H1 (cell line): ENCODE measurements at regions not wholly inside any gene's neighbourhood (a gene's known extent, or its start where the extent isn't known, plus 50 kb on each side); places are given as distances from the start of the nearest gene placed in this dataset.

Experiments used
- CTCF ChIA-PET: fragments of 300-600 bp; sonication (Branson Sonifier 250); formaldehyde crosslinking; loops from one replicate; lab custom pipeline; 2021; ENCODE audit not compliant: partially characterized antibody; lab: Charles Lee
- POLR2A ChIA-PET: fragments of 300-600 bp; sonication (Branson Sonifier 250); formaldehyde crosslinking; loops from one replicate; lab custom pipeline; 2021; ENCODE audit warnings: inconsistent platforms; ENCODE audit not compliant: partially characterized antibody; lab: Charles Lee
- DNase-seq, 2 experiments: peaks; one replicate each; pipeline versions ENCODE4 v3.0.0 to v3.0.0-alpha.2; 2010 to 2022; ENCODE audit warnings: low spot score in 2 of 2, low read depth in 1 of 2, mixed read lengths in 1 of 2
- FAIRE-seq: peaks from 2 replicates; lab custom pipeline; 2011; peaks lifted over from hg19 to GRCh38; lab: Jason Lieb, UNC
- H2AFZ ChIP-seq: 2 replicates; pipeline ENCODE4 v1.8.1; 2012; ENCODE audit warnings: low read length, inconsistent platforms
- H2AK5ac ChIP-seq: 2 replicates; pipeline ENCODE4 v1.6.1; 2013; ENCODE audit warnings: low read depth, low read length
- H2BK120ac ChIP-seq: replicated peaks from 2 replicates; pipeline ENCODE3; 2013; ENCODE audit warnings: low read depth, low read length, inconsistent platforms
- H2BK12ac ChIP-seq: 2 replicates; pipeline ENCODE4 v1.6.1; 2013; ENCODE audit warnings: low read depth, low read length
- H2BK15ac ChIP-seq: 2 replicates; pipeline ENCODE4 v1.6.1; 2013; ENCODE audit warnings: low read length
- H2BK20ac ChIP-seq: 2 replicates; pipeline ENCODE4 v1.6.1; 2013; ENCODE audit warnings: low read length
- H2BK5ac ChIP-seq: 2 replicates; pipeline ENCODE4 v1.6.1; 2013; ENCODE audit warnings: low read depth, low read length
- H3K14ac ChIP-seq: 2 replicates; pipeline ENCODE4 v1.6.1; 2013; ENCODE audit warnings: inconsistent platforms; ENCODE audit not compliant: insufficient read length
- H3K18ac ChIP-seq: 2 replicates; pipeline ENCODE4 v1.6.1; 2013; ENCODE audit warnings: low read length; ENCODE audit errors: extremely low read depth
- H3K23ac ChIP-seq: 2 replicates; pipeline ENCODE4 v1.6.1; 2013; ENCODE audit warnings: inconsistent platforms; ENCODE audit not compliant: insufficient read length
- H3K23me2 ChIP-seq: 2 replicates; pipeline ENCODE4 v1.6.1; 2013; ENCODE audit warnings: low read depth, low read length
- H3K27ac ChIP-seq: 2 replicates; pipeline ENCODE4 v1.6.1; 2011; ENCODE audit warnings: low read depth, low read length, inconsistent platforms
- H3K27me3 ChIP-seq, 4 experiments: replicated peaks in 1 of 4; 1 replicate in 1 of 4; 2 replicates in 3 of 4; pipeline versions ENCODE4 v1.6.1 to v1.8.1; 2011 to 2013; ENCODE audit warnings: low read length in 3 of 4, mild to moderate bottlenecking in 3 of 4, inconsistent platforms in 2 of 4, mixed read lengths in 2 of 4, moderate library complexity in 1 of 4; ENCODE audit not compliant: control insufficient read depth in 3 of 4, insufficient read depth in 3 of 4; ENCODE audit errors: extremely low read depth in 1 of 4
- H3K36me3 ChIP-seq, 4 experiments: 2 replicates each; pipeline versions ENCODE4 v1.6.1 to v1.8.1; 2011 to 2013; ENCODE audit warnings: mild to moderate bottlenecking in 4 of 4, low read length in 3 of 4, moderate library complexity in 2 of 4, control low read depth in 1 of 4, inconsistent platforms in 1 of 4; ENCODE audit not compliant: insufficient read depth in 4 of 4, control insufficient read depth in 2 of 4
- H3K4ac ChIP-seq: replicated peaks from 2 replicates; pipeline ENCODE3; 2013; ENCODE audit warnings: low read length, low read depth, mixed read lengths, inconsistent platforms; ENCODE audit not compliant: insufficient read length
- H3K4me1 ChIP-seq, 4 experiments: replicated peaks in 1 of 4; 1 replicate in 1 of 4; 2 replicates in 3 of 4; pipeline versions ENCODE4 v1.6.1 to v1.8.1; 2011 to 2013; ENCODE audit warnings: low read length in 3 of 4, inconsistent platforms in 2 of 4, mixed read lengths in 1 of 4; ENCODE audit not compliant: insufficient read depth in 4 of 4, control insufficient read depth in 3 of 4
- H3K4me2 ChIP-seq, 2 experiments: 2 replicates each; pipeline versions ENCODE4 v1.6.1 to v1.8.1; 2011 to 2013; ENCODE audit warnings: low read depth in 2 of 2, low read length in 2 of 2, control low read depth in 1 of 2, inconsistent platforms in 1 of 2, mild to moderate bottlenecking in 1 of 2; ENCODE audit not compliant: insufficient read depth in 1 of 2
- H3K4me3 ChIP-seq, 4 experiments: fragments of 200-600, 300-600 bp in 1 of 4; sonication (generic), shearing (Covaris generic), sonication (Bioruptor Twin) in 1 of 4; 2 replicates each; pipeline versions ENCODE4 v1.5.1 to v1.8.1; 2011 to 2016; ENCODE audit warnings: low read length in 4 of 4, low read depth in 3 of 4, control low read depth in 2 of 4, inconsistent platforms in 2 of 4, mild to moderate bottlenecking in 2 of 4, mixed read lengths in 1 of 4, moderate library complexity in 1 of 4; ENCODE audit not compliant: insufficient read depth in 2 of 4; ENCODE audit errors: extremely low read depth in 1 of 4
- H3K56ac ChIP-seq: replicated peaks from 2 replicates; pipeline ENCODE3; 2013; ENCODE audit warnings: low read depth, mild to moderate bottlenecking, mixed read lengths, low read length, inconsistent platforms; ENCODE audit not compliant: insufficient read length
- H3K79me1 ChIP-seq: 2 replicates; pipeline ENCODE4 v1.6.1; 2013; ENCODE audit warnings: low read depth, low read length, control low read depth
- H3K79me2 ChIP-seq, 2 experiments: 2 replicates each; pipeline versions ENCODE4 v1.6.1 to v1.8.1; 2012 to 2013; ENCODE audit warnings: low read length in 2 of 2, mild to moderate bottlenecking in 2 of 2, inconsistent platforms in 1 of 2; ENCODE audit not compliant: insufficient read depth in 2 of 2, control insufficient read depth in 1 of 2
- H3K9ac ChIP-seq, 4 experiments: replicated peaks in 1 of 4; 1 replicate in 1 of 4; 2 replicates in 3 of 4; pipeline versions ENCODE4 v1.6.1 to v1.8.1; 2011 to 2013; ENCODE audit warnings: low read depth in 3 of 4, low read length in 3 of 4, control low read depth in 2 of 4, mild to moderate bottlenecking in 2 of 4, moderate library complexity in 2 of 4, inconsistent platforms in 1 of 4; ENCODE audit errors: extremely low read depth in 1 of 4
- H3K9me3 ChIP-seq, 2 experiments: 2 replicates each; pipeline versions ENCODE4 v1.6.1 to v1.8.1; 2012 to 2013; ENCODE audit warnings: mild to moderate bottlenecking in 2 of 2, moderate library complexity in 2 of 2, control low read depth in 1 of 2, inconsistent platforms in 1 of 2, low read depth in 1 of 2, low read length in 1 of 2, mixed read lengths in 1 of 2; ENCODE audit not compliant: insufficient read depth in 2 of 2
- H4K20me1 ChIP-seq, 2 experiments: replicated peaks in 1 of 2; 2 replicates each; pipeline versions ENCODE3 to v1.8.1; 2011 to 2013; ENCODE audit warnings: inconsistent platforms in 2 of 2, low read length in 2 of 2, mild to moderate bottlenecking in 1 of 2; ENCODE audit not compliant: insufficient read depth in 2 of 2, control insufficient read depth in 1 of 2
- H4K5ac ChIP-seq: 2 replicates; pipeline ENCODE4 v1.6.1; 2013; ENCODE audit warnings: low read length, low read depth, mixed read lengths, inconsistent platforms; ENCODE audit not compliant: insufficient read length
- H4K8ac ChIP-seq: 2 replicates; pipeline ENCODE4 v1.8.0; 2013; ENCODE audit warnings: mild to moderate bottlenecking, moderate library complexity, low read length, inconsistent platforms; ENCODE audit not compliant: insufficient read depth; ENCODE audit errors: extremely low read depth
- H4K91ac ChIP-seq: replicated peaks from 2 replicates; pipeline ENCODE3; 2013; ENCODE audit warnings: low read length, mixed read lengths, inconsistent platforms; ENCODE audit not compliant: insufficient read length
- CBX5 ChIP-seq: fragments of 300-800, 300-1000 bp; sonication (generic); IDR thresholded peaks from 2 replicates; pipeline ENCODE4 v1.7.1; 2016; ENCODE audit warnings: antibody characterized with exemption, low read length, low read depth
- CHD1 ChIP-seq: IDR thresholded peaks from 2 replicates; pipeline ENCODE4 v1.6.1; 2012; ENCODE audit warnings: low read depth, low read length, improper control_type of control experiment
- CTBP2 ChIP-seq: IDR thresholded peaks from 2 replicates; pipeline ENCODE4 v1.7.0; 2011; ENCODE audit warnings: borderline replicate concordance, mild to moderate bottlenecking, moderate library complexity, mixed read lengths, low read length; ENCODE audit not compliant: insufficient read depth, insufficient read length
- NANOG ChIP-seq: IDR thresholded peaks from 2 replicates; pipeline ENCODE4 v1.6.1; 2011; ENCODE audit warnings: low read length, low read depth, mild to moderate bottlenecking, inconsistent platforms; ENCODE audit not compliant: insufficient read depth, poor library complexity, severe bottlenecking
- POLR2AphosphoS5 ChIP-seq: IDR thresholded peaks from 2 replicates; pipeline ENCODE4 v1.6.1; 2011; ENCODE audit warnings: low read depth, low read length
- WGBS, 2 experiments: shearing (Covaris generic) in 1 of 2; methylation state at CpG; one replicate each; pipeline versions ENCODE4 v1.1.6 to v1.1.7; 2013 to 2015; ENCODE audit warnings: low lambda C conversion rate in 2 of 2, mixed read lengths in 2 of 2, inconsistent platforms in 1 of 2, low coverage in 1 of 2, missing lambda C conversion rate in 1 of 2; ENCODE audit not compliant: insufficient replicate concordance in 2 of 2, insufficient coverage in 1 of 2, insufficient read length in 1 of 2; ENCODE audit errors: extremely low coverage in 1 of 2, missing lambda C conversion rate in 1 of 2; 5-methylcytosine and 5-hydroxymethylcytosine counted together
- TF ChIP-seq, protein P1 (sequence below): IDR thresholded peaks from 2 replicates; pipeline ENCODE4 v1.6.1; 2012; ENCODE audit warnings: low read length, inconsistent platforms
- TF ChIP-seq, protein P2 (sequence below): IDR thresholded peaks from 2 replicates; pipeline ENCODE4 v1.6.1; 2011; ENCODE audit warnings: low read depth, mild to moderate bottlenecking, low read length; ENCODE audit not compliant: insufficient read depth

GRCh38 chr2:144014103-144014502 lies 505.8 kb downstream of the ZEB2 start:
- WGBS, 2 experiments = 82% methylated on average over 5 of the region's 5 CpGs; no CpG with 5 or more reads in 1 of the 2 experiments

More at GRCh38 chr2:144014103-144014502, 505.8 kb downstream of the ZEB2 start:
- Histone ChIP-seq H3K4me2 (no peak overlapping the region), H4K91ac (no peak overlapping the region), H2BK12ac (no peak overlapping the region), H3K79me1 (no peaks in the 10 kb centered on the region), H4K5ac (no peak overlapping the region)
- TF ChIP-seq, protein P1, sequence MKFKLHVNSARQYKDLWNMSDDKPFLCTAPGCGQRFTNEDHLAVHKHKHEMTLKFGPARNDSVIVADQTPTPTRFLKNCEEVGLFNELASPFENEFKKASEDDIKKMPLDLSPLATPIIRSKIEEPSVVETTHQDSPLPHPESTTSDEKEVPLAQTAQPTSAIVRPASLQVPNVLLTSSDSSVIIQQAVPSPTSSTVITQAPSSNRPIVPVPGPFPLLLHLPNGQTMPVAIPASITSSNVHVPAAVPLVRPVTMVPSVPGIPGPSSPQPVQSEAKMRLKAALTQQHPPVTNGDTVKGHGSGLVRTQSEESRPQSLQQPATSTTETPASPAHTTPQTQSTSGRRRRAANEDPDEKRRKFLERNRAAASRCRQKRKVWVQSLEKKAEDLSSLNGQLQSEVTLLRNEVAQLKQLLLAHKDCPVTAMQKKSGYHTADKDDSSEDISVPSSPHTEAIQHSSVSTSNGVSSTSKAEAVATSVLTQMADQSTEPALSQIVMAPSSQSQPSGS = no peak
- TF ChIP-seq, protein P2, sequence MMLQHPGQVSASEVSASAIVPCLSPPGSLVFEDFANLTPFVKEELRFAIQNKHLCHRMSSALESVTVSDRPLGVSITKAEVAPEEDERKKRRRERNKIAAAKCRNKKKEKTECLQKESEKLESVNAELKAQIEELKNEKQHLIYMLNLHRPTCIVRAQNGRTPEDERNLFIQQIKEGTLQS = no peak
- TF ChIP-seq CBX5 = no peak
- TF ChIP-seq CTBP2 = no peak
- TF ChIP-seq POLR2AphosphoS5 = no peak
- TF ChIP-seq NANOG = no peak
- no peak for TF ChIP-seq CHD1
- TF ChIP-seq, all 59 proteins: peak for 0
- Histone ChIP-seq H3K27ac (no peak overlapping the region), H2AFZ (no peak overlapping the region), H3K27me3 (no peaks in the 10 kb centered on the region), H3K9ac (no peak overlapping the region), H3K36me3 (no peaks in the 10 kb centered on the region), H3K56ac (no peak overlapping the region), H3K23me2 (no peaks in the 10 kb centered on the region), H2BK20ac (no peak overlapping the region), H3K4me3 (no peak overlapping the region), H3K23ac (no peak overlapping the region), H2AK5ac (no peak overlapping the region), H4K20me1 (no peaks in the 10 kb centered on the region), H3K18ac (no peak overlapping the region), H3K14ac (no peak overlapping the region), H3K4me1 (no peaks in the 10 kb centered on the region), H3K9me3 (no peaks in the 10 kb centered on the region), H3K4ac (no peak overlapping the region), H2BK120ac (no peak overlapping the region), H4K8ac (no peak overlapping the region), H2BK5ac (no peak overlapping the region), H3K79me2 (no peaks in the 10 kb centered on the region), H2BK15ac (no peak overlapping the region)
- ChIA-PET CTCF (no interaction called here), POLR2A (no interaction called here)
- DNase-seq = no peak
- no peak for FAIRE-seq
